Keratinocyte (primary cell): ENCODE measurements at regions not wholly inside any gene's neighbourhood (a gene's known extent, or its start where the extent isn't known, plus 50 kb on each side); places are given as distances from the start of the nearest gene placed in this dataset.

Source experiments
- EZH2 ChIP-seq: IDR thresholded peaks from one replicate; pipeline ENCODE4 v1.6.1; 2012; ENCODE audit warnings: inconsistent platforms, mild to moderate bottlenecking, low read length, moderate library complexity
- TF ChIP-seq, protein P1 (sequence below), 3 experiments: IDR thresholded peaks in 1 of 3; conservative IDR thresholded peaks in 1 of 3; optimal IDR thresholded peaks in 1 of 3; 2 replicates in 2 of 3; 3 replicates in 1 of 3; pipeline versions ENCODE3 to v1.5.1; 2011; ENCODE audit warnings: low read length in 3 of 3, mild to moderate bottlenecking in 3 of 3, moderate library complexity in 2 of 3, control low read depth in 1 of 3, inconsistent platforms in 1 of 3; ENCODE audit not compliant: insufficient read depth in 2 of 3; ENCODE audit errors: extremely low read depth in 1 of 3

DNA sequence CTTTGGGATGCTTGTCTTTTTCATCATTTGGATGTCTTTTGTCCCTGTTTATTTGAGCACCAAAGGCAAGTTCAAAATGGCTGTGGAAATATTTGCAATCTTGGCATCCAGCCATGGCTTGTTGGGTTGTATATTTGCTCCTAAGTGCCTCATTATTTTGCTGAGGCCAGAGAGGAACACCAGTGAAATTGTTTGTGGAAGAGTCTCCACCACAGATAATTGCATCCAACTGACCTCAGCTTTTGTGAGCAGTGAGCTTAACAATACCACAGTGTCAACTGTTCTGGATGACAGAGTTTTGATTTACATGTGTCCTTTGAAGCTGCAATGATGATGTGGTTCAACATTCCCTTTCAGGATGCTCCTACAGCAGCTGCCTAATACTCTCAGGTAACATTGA is 83.0 kb upstream of the KCNAB1 start:
- TF ChIP-seq, protein P1, sequence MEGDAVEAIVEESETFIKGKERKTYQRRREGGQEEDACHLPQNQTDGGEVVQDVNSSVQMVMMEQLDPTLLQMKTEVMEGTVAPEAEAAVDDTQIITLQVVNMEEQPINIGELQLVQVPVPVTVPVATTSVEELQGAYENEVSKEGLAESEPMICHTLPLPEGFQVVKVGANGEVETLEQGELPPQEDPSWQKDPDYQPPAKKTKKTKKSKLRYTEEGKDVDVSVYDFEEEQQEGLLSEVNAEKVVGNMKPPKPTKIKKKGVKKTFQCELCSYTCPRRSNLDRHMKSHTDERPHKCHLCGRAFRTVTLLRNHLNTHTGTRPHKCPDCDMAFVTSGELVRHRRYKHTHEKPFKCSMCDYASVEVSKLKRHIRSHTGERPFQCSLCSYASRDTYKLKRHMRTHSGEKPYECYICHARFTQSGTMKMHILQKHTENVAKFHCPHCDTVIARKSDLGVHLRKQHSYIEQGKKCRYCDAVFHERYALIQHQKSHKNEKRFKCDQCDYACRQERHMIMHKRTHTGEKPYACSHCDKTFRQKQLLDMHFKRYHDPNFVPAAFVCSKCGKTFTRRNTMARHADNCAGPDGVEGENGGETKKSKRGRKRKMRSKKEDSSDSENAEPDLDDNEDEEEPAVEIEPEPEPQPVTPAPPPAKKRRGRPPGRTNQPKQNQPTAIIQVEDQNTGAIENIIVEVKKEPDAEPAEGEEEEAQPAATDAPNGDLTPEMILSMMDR (optimal IDR thresholded peaks at IDR 0.05 in 1 of 3, IDR thresholded peaks at IDR 0.05 in 1 of 3, conservative IDR thresholded peaks at IDR 0.05 in 1 of 3; ENCODE audit: extremely low read depth in 1 of 3, insufficient read depth in 2 of 3, low read length in 3 of 3): no peak
- TF ChIP-seq EZH2: no peak
